Endodermal cell (in vitro differentiated cells): ENCODE measurements at regions not wholly inside any gene's neighbourhood (a gene's known extent, or its start where the extent isn't known, plus 50 kb on each side); places are given as distances from the start of the nearest gene placed in this dataset.

ENCODE experiments used
- DNase-seq: peaks from one replicate; pipeline ENCODE4 v3.0.0-alpha.2; 2017
- H3K27ac ChIP-seq: 2 replicates; pipeline ENCODE4 v1.5.1; 2013; ENCODE audit warnings: mild to moderate bottlenecking, low read depth, low read length, moderate library complexity
- H3K27me3 ChIP-seq: 2 replicates; pipeline ENCODE4 v1.6.1; 2013; ENCODE audit warnings: mild to moderate bottlenecking, low read length, moderate library complexity; ENCODE audit not compliant: insufficient read depth, control insufficient read depth, poor library complexity, severe bottlenecking
- H3K36me3 ChIP-seq: 2 replicates; pipeline ENCODE4 v1.7.0; 2013; ENCODE audit warnings: mild to moderate bottlenecking, low read length, moderate library complexity; ENCODE audit not compliant: control insufficient read depth, insufficient read depth
- H3K4me1 ChIP-seq: one replicate; pipeline ENCODE4 v1.7.0; 2013; ENCODE audit warnings: low read length; ENCODE audit not compliant: control insufficient read depth, insufficient read depth
- H3K4me3 ChIP-seq: 2 replicates; pipeline ENCODE4 v1.5.1; 2013; ENCODE audit warnings: mild to moderate bottlenecking, low read length, moderate library complexity
- H3K9ac ChIP-seq: 2 replicates; pipeline ENCODE4 v1.6.1; 2013; ENCODE audit warnings: mild to moderate bottlenecking, low read length, moderate library complexity; ENCODE audit not compliant: poor library complexity, severe bottlenecking; ENCODE audit errors: extremely low read depth
- H3K9me3 ChIP-seq: 2 replicates; pipeline ENCODE4 v1.6.1; 2013; ENCODE audit warnings: mild to moderate bottlenecking, low read length, moderate library complexity; ENCODE audit not compliant: control insufficient read depth
- H3K27ac Mint-ChIP-seq: 2 replicates; pipeline ENCODE4 v1.8.0; 2020; ENCODE audit warnings: mixed read lengths
- H3K27me3 Mint-ChIP-seq: 2 replicates; pipeline ENCODE4 v1.8.0; 2021; ENCODE audit warnings: mild to moderate bottlenecking, mixed read lengths; ENCODE audit not compliant: insufficient read depth
- H3K36me3 Mint-ChIP-seq: 2 replicates; pipeline ENCODE4 v1.8.0; 2020; ENCODE audit warnings: low read depth, mixed read lengths
- H3K4me1 Mint-ChIP-seq: 2 replicates; pipeline ENCODE4 v1.8.0; 2020; ENCODE audit warnings: mixed read lengths
- H3K4me3 Mint-ChIP-seq: 2 replicates; pipeline ENCODE4 v1.8.0; 2020; ENCODE audit warnings: mild to moderate bottlenecking, moderate library complexity, mixed read lengths
- H3K9me3 Mint-ChIP-seq: 2 replicates; pipeline ENCODE4 v1.8.0; 2020; ENCODE audit warnings: mild to moderate bottlenecking, mixed read lengths
- WGBS, 2 experiments: methylation state at CpG; one replicate each; pipeline versions ENCODE4 v1.1.5 to v1.1.7; 2013; ENCODE audit warnings: missing lambda C conversion rate in 2 of 2, mixed read lengths in 1 of 2; ENCODE audit not compliant: insufficient coverage in 1 of 2, insufficient read length in 1 of 2; 5-methylcytosine and 5-hydroxymethylcytosine counted together
- TF ChIP-seq, protein P1 (sequence below): fragments of 200-600 bp; sonication (generic); conservative IDR thresholded peaks from 2 replicates; pipeline ENCODE4 v1.5.0; 2021; ENCODE audit warnings: antibody characterized with exemption, mild to moderate bottlenecking

DNA sequence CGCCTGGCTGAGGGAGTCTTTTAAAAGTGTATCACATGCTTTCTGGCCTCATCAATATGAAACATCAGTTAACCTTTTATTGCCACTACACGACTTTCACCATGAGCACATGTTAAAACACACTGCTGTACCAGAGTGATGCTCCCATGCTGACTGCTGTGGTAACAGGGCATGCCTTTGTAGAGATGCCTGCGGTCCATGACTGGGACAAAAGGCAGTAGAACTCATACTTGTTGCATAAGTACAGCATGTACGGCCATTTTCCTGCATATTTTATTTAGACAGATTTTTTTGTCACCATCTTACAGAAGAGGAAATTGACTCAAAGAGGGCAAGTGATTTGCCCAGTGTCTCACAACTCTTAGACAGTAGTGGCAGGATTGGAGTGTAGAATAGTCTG lies 105.7 kb upstream of the ADAMTSL1 start:
- no peaks in the 10 kb centered on the region for H3K36me3 ChIP-seq
- no peaks in the 10 kb centered on the region for H3K27me3 ChIP-seq
- H3K27ac Mint-ChIP-seq, result no peak overlapping the region
- no peaks in the 10 kb centered on the region for H3K9me3 ChIP-seq
- no peak overlapping the region for H3K9ac ChIP-seq
- TF ChIP-seq, protein P1, sequence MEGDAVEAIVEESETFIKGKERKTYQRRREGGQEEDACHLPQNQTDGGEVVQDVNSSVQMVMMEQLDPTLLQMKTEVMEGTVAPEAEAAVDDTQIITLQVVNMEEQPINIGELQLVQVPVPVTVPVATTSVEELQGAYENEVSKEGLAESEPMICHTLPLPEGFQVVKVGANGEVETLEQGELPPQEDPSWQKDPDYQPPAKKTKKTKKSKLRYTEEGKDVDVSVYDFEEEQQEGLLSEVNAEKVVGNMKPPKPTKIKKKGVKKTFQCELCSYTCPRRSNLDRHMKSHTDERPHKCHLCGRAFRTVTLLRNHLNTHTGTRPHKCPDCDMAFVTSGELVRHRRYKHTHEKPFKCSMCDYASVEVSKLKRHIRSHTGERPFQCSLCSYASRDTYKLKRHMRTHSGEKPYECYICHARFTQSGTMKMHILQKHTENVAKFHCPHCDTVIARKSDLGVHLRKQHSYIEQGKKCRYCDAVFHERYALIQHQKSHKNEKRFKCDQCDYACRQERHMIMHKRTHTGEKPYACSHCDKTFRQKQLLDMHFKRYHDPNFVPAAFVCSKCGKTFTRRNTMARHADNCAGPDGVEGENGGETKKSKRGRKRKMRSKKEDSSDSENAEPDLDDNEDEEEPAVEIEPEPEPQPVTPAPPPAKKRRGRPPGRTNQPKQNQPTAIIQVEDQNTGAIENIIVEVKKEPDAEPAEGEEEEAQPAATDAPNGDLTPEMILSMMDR, result no peak
- H3K4me3 Mint-ChIP-seq, result no peak overlapping the region
- no peaks in the 10 kb centered on the region for H3K9me3 Mint-ChIP-seq
- H3K4me3 ChIP-seq, result no peak overlapping the region
- H3K4me1 ChIP-seq, result no peaks in the 10 kb centered on the region
- H3K27ac ChIP-seq, result no peak overlapping the region
- no peaks in the 10 kb centered on the region for H3K4me1 Mint-ChIP-seq
- 91 to 94% methylated on average over 3 to 4 of the region's 4 CpGs for WGBS, 2 experiments
- DNase-seq, result no peak
- no peaks in the 10 kb centered on the region for H3K27me3 Mint-ChIP-seq
- no peaks in the 10 kb centered on the region for H3K36me3 Mint-ChIP-seq

DNA sequence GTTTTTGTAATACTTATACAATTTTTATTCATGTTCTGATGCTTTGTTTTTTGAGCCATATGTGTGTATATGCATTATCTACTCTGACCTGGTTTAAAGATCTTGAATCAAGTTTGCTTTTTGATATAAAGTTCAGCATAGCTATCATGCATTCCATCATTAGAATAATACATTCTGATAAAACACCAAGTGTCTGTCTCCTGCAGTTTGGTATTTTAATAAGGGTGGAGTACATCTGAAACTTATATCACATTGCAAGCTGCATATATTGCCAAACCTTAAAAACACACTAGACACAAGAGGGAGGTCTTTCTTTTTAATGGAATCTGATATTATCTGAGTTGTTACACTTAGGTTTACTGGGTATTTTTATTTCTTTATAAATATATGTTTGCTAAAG lies 102.8 kb upstream of the ADAMTSL1 start:
- DNase-seq, result no peak
- Histone ChIP-seq H3K27me3 (no peaks in the 10 kb centered on the region), H3K9ac (no peak overlapping the region), H3K9me3 (no peaks in the 10 kb centered on the region), H3K4me3 (no peak overlapping the region), H3K36me3 (no peaks in the 10 kb centered on the region), H3K27ac (no peak overlapping the region), H3K4me1 (no peaks in the 10 kb centered on the region)
- H3K27me3 Mint-ChIP-seq, result no peaks in the 10 kb centered on the region
- no peaks in the 10 kb centered on the region for H3K9me3 Mint-ChIP-seq
- H3K4me3 Mint-ChIP-seq, result no peak overlapping the region
- TF ChIP-seq, protein P1, result no peak
- H3K4me1 Mint-ChIP-seq, result no peaks in the 10 kb centered on the region
- H3K36me3 Mint-ChIP-seq, result no peaks in the 10 kb centered on the region
- no peak overlapping the region for H3K27ac Mint-ChIP-seq

DNA sequence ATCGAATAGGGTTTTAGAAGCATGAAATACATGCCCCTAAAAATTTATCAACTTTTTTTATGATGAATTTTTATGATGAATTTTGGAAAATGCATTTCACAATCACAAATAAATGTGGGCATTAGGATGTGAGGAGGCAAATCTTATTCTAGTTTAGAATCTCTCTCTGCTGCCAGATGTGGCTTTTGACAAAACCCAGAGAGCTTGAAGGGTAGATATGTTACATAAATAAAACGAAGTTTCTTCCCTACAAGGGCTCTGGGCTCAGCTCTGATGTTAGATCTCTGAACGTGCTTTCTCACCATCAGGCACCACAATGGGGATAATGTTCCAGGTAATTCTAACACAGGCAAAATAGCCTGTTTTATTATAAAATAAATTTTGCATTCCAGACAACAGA lies 102.3 kb upstream of the ADAMTSL1 start:
- Mint-ChIP-seq H3K36me3 (no peaks in the 10 kb centered on the region), H3K4me1 (no peaks in the 10 kb centered on the region), H3K4me3 (no peak overlapping the region), H3K27me3 (no peaks in the 10 kb centered on the region), H3K27ac (no peak overlapping the region), H3K9me3 (no peaks in the 10 kb centered on the region)
- Histone ChIP-seq H3K36me3 (no peaks in the 10 kb centered on the region), H3K9ac (no peak overlapping the region), H3K27me3 (no peaks in the 10 kb centered on the region), H3K4me1 (no peaks in the 10 kb centered on the region), H3K27ac (no peak overlapping the region), H3K9me3 (no peaks in the 10 kb centered on the region), H3K4me3 (no peak overlapping the region)
- TF ChIP-seq, protein P1, result no peak
- WGBS, 2 experiments, result 83 to 84% methylated on average over 1 to 3 of the region's 3 CpGs
- no peak for DNase-seq
